PC-9 (cell line): ENCODE measurements at regions not wholly inside any gene's neighbourhood (a gene's known extent, or its start where the extent isn't known, plus 50 kb on each side); places are given as distances from the start of the nearest gene placed in this dataset.

Experiments used
- BruUV-seq: library from RNA; stranded (reverse); fragments of 400-500 nt; replicated peaks from 2 replicates; lab custom pipeline; 2021; lab: Mats Ljungman, UMichigan
- CTCF ChIA-PET: fragments of 300-600 bp; sonication (Branson Sonifier 250); formaldehyde crosslinking; loops from one replicate; lab custom pipeline; 2022; ENCODE audit warnings: antibody characterized with exemption; lab: Charles Lee
- POLR2A ChIA-PET: fragments of 300-600 bp; sonication (Branson Sonifier 250); formaldehyde crosslinking; loops from one replicate; lab custom pipeline; 2022; ENCODE audit warnings: antibody characterized with exemption; ENCODE audit not compliant: unreplicated experiment; lab: Charles Lee
- DNase-seq, 2 experiments: peaks; one replicate each; pipeline versions ENCODE4 v3.0.0 to v3.0.0-alpha.2; 2015 to 2022; ENCODE audit warnings: mixed read lengths in 1 of 2
- H2AFZ ChIP-seq: fragments of 200-600 bp; sonication (generic); 2 replicates; pipeline ENCODE4 v1.8.1; 2017; ENCODE audit warnings: antibody characterized with exemption
- H3F3A ChIP-seq: fragments of 200-600 bp; sonication (generic); 2 replicates; pipeline ENCODE4 v1.8.1; 2017; ENCODE audit warnings: antibody characterized with exemption, mild to moderate bottlenecking, low read depth; ENCODE audit not compliant: insufficient read depth
- H3K27ac ChIP-seq: fragments of 200-600 bp; sonication (generic); 2 replicates; pipeline ENCODE4 v1.6.1; 2016; ENCODE audit warnings: mixed run types
- H3K27me3 ChIP-seq: fragments of 200-600 bp; sonication (generic); 2 replicates; pipeline ENCODE4 v1.6.1; 2016; ENCODE audit warnings: low read depth, mixed run types; ENCODE audit not compliant: insufficient read depth
- H3K36me3 ChIP-seq: fragments of 200-600 bp; sonication (generic); 2 replicates; pipeline ENCODE4 v1.6.1; 2016; ENCODE audit warnings: low read depth, mixed run types
- H3K4me1 ChIP-seq: fragments of 200-600 bp; sonication (generic); replicated peaks from 2 replicates; pipeline ENCODE4 v1.6.1; 2016; ENCODE audit warnings: mixed run types; ENCODE audit not compliant: insufficient read depth
- H3K4me2 ChIP-seq: fragments of 200-600 bp; sonication (generic); 2 replicates; pipeline ENCODE4 v1.6.1; 2017; ENCODE audit warnings: mixed run types
- H3K4me3 ChIP-seq: fragments of 200-600 bp; sonication (generic); 2 replicates; pipeline ENCODE4 v1.6.1; 2016; ENCODE audit warnings: mixed run types
- H3K79me2 ChIP-seq: fragments of 200-600 bp; sonication (generic); 2 replicates; pipeline ENCODE4 v1.6.1; 2017; ENCODE audit warnings: low read depth, mixed run types
- H3K9me2 ChIP-seq: fragments of 200-600 bp; sonication (generic); 2 replicates; pipeline ENCODE4 v1.8.1; 2017; ENCODE audit warnings: mild to moderate bottlenecking; ENCODE audit not compliant: insufficient read depth
- H3K9me3 ChIP-seq: fragments of 200-600 bp; sonication (generic); 2 replicates; pipeline ENCODE4 v1.8.1; 2016; ENCODE audit warnings: low read depth; ENCODE audit not compliant: insufficient read depth
- H4K20me1 ChIP-seq: fragments of 200-600 bp; sonication (generic); 2 replicates; pipeline ENCODE4 v1.8.1; 2017; ENCODE audit not compliant: insufficient read depth
- CTCF ChIP-seq: fragments of 200-600 bp; sonication (generic); conservative IDR thresholded peaks from 2 replicates; pipeline ENCODE4 v1.6.1; 2017; ENCODE audit warnings: mixed run types, antibody characterized with exemption, mild to moderate bottlenecking, moderate library complexity
- EZH2 ChIP-seq: fragments of 200-600 bp; sonication (generic); IDR thresholded peaks from 2 replicates; pipeline ENCODE4 v1.8.0; 2017; ENCODE audit warnings: antibody characterized with exemption, low read depth
- intact Hi-C: fragments of 100-400 bp; cut with micrococcal nuclease; formaldehyde crosslinking; loops from one replicate; pipeline ENCODE4 v1.10.0; 2022; ENCODE audit not compliant: unreplicated experiment

- no peak overlapping the region for H3K4me3 ChIP-seq
- no peaks in the 10 kb centered on the region for H3K9me3 ChIP-seq
- H4K20me1 ChIP-seq, result no peaks in the 10 kb centered on the region
- ChIA-PET CTCF (no interaction called here), POLR2A (no interaction called here)
- no peak overlapping the region for H3K4me2 ChIP-seq
- H3K4me1 ChIP-seq, result no peaks in the 10 kb centered on the region
- BruUV-seq, result no TSS peak
- peaks cover 16% of the 10 kb centered on the region for H3K27me3 ChIP-seq
- intact Hi-C loops, result no loop called here
- H3K36me3 ChIP-seq, result no peaks in the 10 kb centered on the region
- H3F3A ChIP-seq, result no peaks in the 10 kb centered on the region
- 0 out of 2 replicates have a peak overlapping the region, but pooled peaks have one; percentile 19 for H2AFZ ChIP-seq
- H3K27ac ChIP-seq, result no peak overlapping the region
- DNase-seq, result peak in 1 of 2 experiments; percentile 11
- H3K9me2 ChIP-seq, result no peaks in the 10 kb centered on the region
- TF ChIP-seq EZH2 (no peak), CTCF (no peak)
- H3K79me2 ChIP-seq, result no peaks in the 10 kb centered on the region
These were observed 1681.0 kb downstream of the TP53TG3F start for GRCh38 chr16:35140293-35140986.

- TF ChIP-seq CTCF, result no peak
- no peak for TF ChIP-seq EZH2
These were observed 1681.9 kb downstream of the TP53TG3F start for GRCh38 chr16:35141303-35141702.

GRCh38 chr16:35142147-35142808, 1682.9 kb downstream of the TP53TG3F start:
- H3F3A ChIP-seq, result no peaks in the 10 kb centered on the region
- H2AFZ ChIP-seq, result no peak overlapping the region
- TF ChIP-seq EZH2, result no peak
- TF ChIP-seq CTCF, result no peak
- H3K4me3 ChIP-seq, result no peak overlapping the region
- no peaks in the 10 kb centered on the region for H3K36me3 ChIP-seq
- no peaks in the 10 kb centered on the region for H3K9me2 ChIP-seq
- no peaks in the 10 kb centered on the region for H3K9me3 ChIP-seq
- intact Hi-C loops, result no loop called here
- no TSS peak for BruUV-seq
- H3K79me2 ChIP-seq, result no peaks in the 10 kb centered on the region
- H3K27ac ChIP-seq, result no peak overlapping the region
- no peak overlapping the region for H3K4me2 ChIP-seq
- ChIA-PET POLR2A (interaction anchor here (0.7 kb wide), 1 partner anchor 29 kb away, joined by 5 read pairs; no protein-coding TSS in a partner anchor), CTCF (no interaction called here)
- peaks cover 16% of the 10 kb centered on the region for H3K27me3 ChIP-seq
- DNase-seq, result peak in 1 of 2 experiments; percentile 15
- no peaks in the 10 kb centered on the region for H4K20me1 ChIP-seq
- no peaks in the 10 kb centered on the region for H3K4me1 ChIP-seq

More at GRCh38 chr16:35141303-35141702, 1681.9 kb downstream of the TP53TG3F start:
- H3K36me3 ChIP-seq, result no peaks in the 10 kb centered on the region
- peak in 1 of 2 experiments; percentile 10 for DNase-seq
- no peak overlapping the region for H3K27ac ChIP-seq
- no peaks in the 10 kb centered on the region for H3K9me3 ChIP-seq
- peaks cover 16% of the 10 kb centered on the region for H3K27me3 ChIP-seq
- H3K4me2 ChIP-seq, result no peak overlapping the region
- CTCF ChIA-PET, result no interaction called here
- H3K9me2 ChIP-seq, result no peaks in the 10 kb centered on the region
- no peaks in the 10 kb centered on the region for H3K4me1 ChIP-seq
- POLR2A ChIA-PET, result no interaction called here
- H3K79me2 ChIP-seq, result no peaks in the 10 kb centered on the region
- no peak overlapping the region for H2AFZ ChIP-seq
- H3K4me3 ChIP-seq, result no peak overlapping the region
- BruUV-seq, result no TSS peak
- intact Hi-C loops, result no loop called here
- H4K20me1 ChIP-seq, result no peaks in the 10 kb centered on the region
- no peaks in the 10 kb centered on the region for H3F3A ChIP-seq
